OCI-LY7 (cell line): ENCODE measurements at regions not wholly inside any gene's neighbourhood (a gene's known extent, or its start where the extent isn't known, plus 50 kb on each side); places are given as distances from the start of the nearest gene placed in this dataset.

ENCODE experiments used
- CTCF ChIP-seq: fragments of 200-600 bp; sonication (generic); conservative IDR thresholded peaks from 2 replicates; pipeline ENCODE4 v1.5.1; 2014; ENCODE audit warnings: mild to moderate bottlenecking, antibody characterized with exemption, low read length, moderate library complexity, mixed read lengths
- EZH2phosphoT487 ChIP-seq: fragments of 200-600 bp; sonication (generic); IDR thresholded peaks from 2 replicates; pipeline ENCODE4 v1.6.1; 2018; ENCODE audit warnings: low read depth, borderline replicate concordance, mild to moderate bottlenecking, mixed run types, antibody characterized with exemption, low read length, moderate library complexity, mixed read lengths

GRCh38 chr13:108549934-108550333 lies 79.5 kb upstream of the MYO16 start:
- TF ChIP-seq CTCF (no peak), EZH2phosphoT487 (no peak)
